ENCODE measurements at regions not wholly inside any gene's neighbourhood (a gene's known extent, or its start where the extent isn't known, plus 50 kb on each side); places are given as distances from the start of the nearest gene placed in this dataset.
A peak's percentile ranks its signal among the peaks of the same experiment; 100 is the strongest.

DNA sequence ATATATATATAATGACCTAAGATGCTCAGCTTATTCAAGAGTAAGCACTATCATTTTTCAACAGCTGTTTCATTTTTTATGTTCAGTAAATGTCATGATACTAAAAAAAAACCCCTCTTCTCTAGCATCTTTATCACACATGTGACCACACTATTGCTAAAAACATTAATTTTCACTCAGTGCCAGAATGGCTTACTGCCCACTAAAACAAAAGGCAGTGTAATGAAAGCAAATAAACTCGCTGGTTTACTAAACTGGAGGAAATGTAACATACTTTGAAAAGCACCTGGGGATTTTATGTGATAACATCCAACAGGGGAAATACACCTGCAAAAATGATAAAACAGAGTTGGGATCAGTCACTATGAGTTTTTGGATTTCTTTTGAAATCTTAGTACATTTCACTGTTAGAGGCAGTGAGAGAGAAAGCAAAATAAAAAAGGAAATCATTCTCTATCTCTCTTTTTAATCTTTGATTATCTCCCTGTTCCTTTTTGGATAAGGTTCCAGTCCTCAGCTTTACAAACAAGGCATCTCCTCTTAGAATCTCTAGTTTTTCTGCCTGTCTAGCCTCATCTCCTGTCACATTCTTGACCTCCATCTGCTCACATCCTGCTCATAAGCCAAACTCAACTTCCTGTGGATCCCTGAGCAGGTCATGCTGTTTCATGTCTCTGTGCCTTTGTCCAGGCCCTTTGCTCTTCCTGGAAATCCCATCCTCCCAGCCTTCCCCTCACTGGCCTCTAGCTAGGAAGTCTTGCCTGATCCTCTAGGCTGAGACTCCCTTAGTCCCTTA, 338.0 kb downstream of the MAN2A1 start:
- no peak for DNase-seq (ENCODE audit: low read depth in 1 of 2, low spot score in 1 of 2)

DNA sequence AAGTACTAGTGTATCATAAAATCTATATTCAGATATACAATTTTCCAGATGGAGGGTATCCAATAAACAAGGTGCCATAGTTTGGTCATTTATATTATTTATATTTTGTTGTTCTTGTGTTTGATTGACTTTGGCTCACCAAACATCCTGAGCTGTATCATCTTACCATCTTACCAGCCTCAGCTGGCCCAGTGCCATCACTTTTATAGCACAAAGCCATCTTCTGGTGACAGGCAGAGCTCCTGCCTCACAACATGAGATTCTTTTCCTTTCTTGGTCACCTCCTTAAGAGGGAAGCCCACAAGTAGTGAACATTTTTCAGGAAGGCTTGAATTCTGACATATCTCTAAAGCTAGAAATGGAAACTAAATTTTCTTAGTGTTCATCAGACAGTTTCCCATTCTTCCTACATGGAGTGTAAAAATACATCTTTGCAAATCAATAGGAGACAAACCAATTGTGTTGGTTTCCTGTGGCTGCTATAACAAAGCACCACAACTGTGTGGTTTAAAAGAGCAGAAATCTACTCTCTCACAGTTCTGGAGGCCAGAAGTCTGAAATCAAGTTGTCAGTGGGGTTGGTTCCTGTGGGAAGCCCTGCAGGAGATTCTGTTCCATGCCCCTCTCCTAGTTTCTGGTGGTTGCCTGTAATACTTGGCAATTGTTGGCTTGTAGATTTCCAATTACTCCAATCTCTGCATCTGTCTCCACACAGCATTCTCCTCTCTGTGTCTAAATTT, 341.8 kb downstream of the MAN2A1 start:
- no peak for DNase-seq (ENCODE audit: low read depth in 1 of 2, low spot score in 1 of 2)

DNA sequence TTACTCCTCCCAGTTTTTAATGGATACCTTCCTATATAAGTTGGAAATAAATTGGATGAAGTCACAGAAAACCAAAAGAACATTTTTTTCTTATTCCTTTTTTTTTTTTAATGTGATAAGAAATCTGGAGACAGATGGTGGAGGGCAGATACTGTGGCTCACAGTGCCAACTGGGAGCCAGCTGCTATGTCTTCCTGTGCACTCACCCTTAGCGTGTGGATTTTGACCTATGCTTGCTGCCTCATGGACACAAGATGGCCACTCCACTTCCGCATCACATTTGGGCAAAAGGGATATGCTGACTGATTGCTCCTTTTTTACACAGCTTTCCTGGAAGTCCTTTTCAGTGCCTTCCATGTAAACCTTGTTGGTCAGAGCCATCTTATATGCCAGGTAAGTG, 342.6 kb downstream of the MAN2A1 start:
- no peak for DNase-seq (ENCODE audit: low read depth in 1 of 2, low spot score in 1 of 2)

DNA sequence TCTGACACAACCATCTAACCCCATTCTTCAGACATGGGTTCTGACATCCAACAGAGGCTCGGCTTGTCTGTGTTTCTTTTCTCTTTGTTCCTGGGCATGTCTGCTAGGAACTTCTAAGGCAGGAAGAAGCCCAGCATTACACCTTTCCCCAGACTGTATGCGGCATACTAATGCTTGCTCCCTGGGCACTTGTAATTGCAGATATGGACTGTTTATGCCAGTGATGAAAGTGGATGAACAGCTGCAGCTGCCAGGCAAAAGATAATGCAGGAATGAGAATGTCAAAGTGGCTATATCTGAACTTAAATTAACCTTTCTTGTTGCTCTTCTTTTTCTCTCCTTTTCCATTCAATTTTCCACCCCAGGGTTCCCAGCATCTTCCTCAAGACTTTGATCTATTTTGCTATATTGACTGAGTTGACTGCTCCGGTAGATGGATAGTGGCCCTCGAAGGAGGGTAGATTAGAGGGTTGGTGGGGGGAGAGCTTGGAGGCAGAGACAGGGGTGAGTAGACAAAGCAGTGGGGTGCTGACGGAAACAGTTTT, 344.4 kb downstream of the MAN2A1 start:
- no peak for DNase-seq (ENCODE audit: low read depth in 1 of 2, low spot score in 1 of 2)

DNA sequence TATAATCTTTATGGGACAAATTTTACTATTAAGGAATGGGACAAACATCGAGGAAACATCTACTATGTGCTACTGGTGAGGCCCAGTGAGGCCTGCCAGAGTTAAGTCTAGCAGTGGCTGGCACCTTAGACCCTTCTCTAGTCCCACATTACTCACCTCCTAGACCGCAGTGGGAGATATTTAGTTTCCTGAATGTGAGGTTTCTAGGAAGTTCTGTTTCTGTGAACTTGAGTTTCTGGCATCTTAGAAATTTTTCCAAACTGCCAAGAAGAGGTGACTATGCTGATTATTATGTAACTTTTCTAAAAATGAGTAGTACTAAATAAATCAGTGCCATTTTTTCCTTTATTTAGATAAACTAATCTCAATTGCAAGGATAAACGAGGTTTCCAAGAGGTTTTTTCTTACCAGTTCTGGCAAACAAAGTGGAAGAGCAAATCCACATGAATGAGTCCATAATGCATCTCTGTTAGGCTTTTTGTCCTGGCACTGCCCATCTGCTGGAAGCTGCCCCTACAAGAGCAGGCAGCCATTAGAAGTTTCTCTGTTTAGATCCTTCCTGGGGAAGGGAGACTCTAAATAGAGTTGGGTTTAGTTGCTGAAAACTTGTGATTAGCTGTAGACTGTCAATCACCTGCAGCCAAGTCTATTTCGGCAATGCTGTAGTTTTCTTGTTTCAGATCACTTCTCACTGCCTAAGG, 348.7 kb downstream of the MAN2A1 start:
- DNase-seq (ENCODE audit: low read depth in 1 of 2, low spot score in 1 of 2) = no peak

DNA sequence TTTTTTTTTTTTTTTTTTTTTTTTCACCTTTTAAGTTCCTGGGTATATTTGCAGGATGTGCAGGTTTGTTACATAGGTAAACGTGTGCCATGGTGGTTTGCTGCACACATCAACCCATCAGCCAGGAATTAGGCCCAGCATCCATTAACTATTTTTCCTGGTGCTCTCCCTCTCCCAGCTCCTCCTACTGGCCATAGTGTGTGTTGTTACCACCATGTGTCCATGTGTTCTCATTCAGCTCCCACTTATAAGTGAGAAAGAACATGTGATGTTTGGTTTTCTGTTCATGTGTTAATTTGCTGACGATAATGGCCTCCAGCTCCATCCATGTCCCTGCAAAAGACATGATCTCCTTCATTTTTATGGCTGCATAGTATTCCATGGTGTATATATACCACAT, 350.5 kb downstream of the MAN2A1 start:
- no peak for DNase-seq (ENCODE audit: low read depth in 1 of 2, low spot score in 1 of 2)

DNA sequence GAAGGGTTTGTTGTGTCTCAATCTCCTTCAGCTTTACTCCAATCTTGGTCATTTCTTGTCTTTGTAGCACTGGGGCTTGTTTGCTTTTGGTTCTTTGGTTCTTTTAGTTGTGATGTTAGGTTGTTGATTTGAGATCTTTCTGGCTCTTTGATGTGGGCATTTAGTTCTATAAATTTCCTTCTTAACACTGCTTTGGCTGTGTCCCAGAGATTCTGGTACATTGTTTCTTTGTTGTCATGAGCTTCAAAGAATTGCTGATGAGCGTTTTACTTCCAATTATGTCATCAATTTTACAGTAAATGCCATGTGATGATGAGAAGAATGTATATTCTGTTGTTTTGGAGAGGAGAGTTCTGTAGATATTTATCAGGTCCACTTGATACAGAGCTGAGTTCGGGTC, 353.3 kb downstream of the MAN2A1 start:
- no peak for DNase-seq (ENCODE audit: low read depth in 1 of 2, low spot score in 1 of 2)

DNA sequence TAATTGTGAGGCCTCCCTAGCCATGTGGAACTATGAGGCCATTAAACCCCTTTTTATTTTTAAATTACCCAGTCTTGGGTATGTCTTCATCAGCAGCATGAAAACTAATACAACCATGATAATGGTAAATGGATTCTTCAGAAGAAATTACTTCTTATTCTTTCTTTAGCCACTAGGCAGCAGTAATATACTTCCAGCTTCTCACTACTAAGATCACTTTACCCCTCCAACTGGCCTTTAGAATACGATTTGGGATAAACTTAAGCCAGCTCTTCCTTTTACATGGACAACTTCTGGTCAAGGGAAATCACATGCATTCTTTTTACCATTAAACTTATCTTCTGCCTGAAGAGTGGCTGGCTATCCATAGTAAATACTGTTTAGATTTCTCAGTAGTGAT, 355.4 kb downstream of the MAN2A1 start:
- no peak for DNase-seq (ENCODE audit: low read depth in 1 of 2, low spot score in 1 of 2)

DNA sequence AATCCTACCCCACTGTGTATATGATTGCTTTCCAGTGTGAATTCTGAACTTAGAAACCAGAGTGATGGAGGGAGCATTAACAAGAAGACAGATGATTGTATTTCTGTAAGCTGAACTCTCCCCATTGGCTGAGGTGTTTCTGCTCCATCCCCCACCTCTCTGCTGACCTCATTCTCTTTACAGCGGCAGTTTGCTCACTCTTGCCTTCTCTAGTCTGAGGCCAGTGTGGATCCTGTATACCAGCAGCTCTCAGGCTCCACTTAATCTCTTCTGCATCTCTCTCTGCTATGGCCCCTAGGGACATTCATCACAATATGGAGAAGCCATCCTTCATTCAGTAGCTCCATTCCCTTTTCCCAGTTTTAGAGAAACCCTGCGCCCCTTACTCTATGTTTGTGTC, 358.8 kb downstream of the MAN2A1 start:
- no peak for DNase-seq (ENCODE audit: low read depth in 1 of 2, low spot score in 1 of 2)

DNA sequence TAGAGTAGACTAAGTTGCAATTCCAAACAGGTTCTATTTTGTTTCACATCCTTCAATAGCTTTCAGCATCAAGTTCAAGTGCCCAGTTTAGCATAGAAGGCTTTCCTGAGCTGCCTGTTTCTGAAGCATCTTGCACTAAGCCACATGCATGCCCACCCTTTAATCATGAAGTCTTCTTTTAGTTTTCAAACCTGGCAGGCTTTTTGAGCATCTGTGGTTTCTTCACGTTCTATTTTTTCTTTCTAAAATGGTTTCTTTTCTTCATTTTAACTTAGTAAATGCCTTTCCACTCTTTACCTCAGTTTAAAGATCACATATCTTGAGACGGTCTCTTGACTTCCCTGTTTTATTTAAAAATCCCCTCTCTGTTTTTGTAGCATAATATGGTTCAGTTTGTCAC, 360.1 kb downstream of the MAN2A1 start:
- no peak for DNase-seq (ENCODE audit: low read depth in 1 of 2, low spot score in 1 of 2)

DNA sequence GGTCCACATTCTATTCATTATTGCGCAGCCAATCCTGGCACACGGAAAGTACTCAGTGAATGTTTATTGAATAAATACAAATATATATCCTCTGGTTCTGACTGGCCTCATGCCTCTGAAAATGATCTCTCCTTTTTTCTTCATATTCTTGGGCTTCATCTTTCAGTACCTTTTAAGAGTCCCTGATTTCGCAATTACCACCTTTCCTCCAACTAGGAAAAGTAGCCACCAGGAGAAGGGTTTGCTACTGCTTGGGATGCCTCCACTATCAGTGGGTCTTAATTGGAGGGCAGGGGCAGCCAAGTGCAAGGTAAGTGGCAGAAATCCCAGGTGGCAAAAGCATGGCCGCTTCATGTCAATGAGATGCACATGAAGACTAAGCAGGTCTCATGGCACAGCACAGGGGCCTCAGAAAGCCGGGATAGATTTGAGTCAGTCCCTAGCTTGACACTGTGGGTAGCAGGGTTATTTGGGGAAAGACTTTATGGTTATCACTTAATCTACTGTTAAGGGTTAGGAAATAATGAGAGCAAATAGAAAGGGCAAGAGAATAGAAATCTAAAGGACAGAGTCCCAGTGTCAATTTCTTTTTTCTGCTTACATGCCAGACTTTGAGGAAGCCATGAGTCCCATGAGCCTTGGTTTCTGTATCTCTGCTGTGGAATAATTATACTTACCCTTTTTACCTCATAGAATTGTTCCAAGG, 361.1 kb downstream of the MAN2A1 start:
- DNase-seq (ENCODE audit: low read depth in 1 of 2, low spot score in 1 of 2) = no peak

DNA sequence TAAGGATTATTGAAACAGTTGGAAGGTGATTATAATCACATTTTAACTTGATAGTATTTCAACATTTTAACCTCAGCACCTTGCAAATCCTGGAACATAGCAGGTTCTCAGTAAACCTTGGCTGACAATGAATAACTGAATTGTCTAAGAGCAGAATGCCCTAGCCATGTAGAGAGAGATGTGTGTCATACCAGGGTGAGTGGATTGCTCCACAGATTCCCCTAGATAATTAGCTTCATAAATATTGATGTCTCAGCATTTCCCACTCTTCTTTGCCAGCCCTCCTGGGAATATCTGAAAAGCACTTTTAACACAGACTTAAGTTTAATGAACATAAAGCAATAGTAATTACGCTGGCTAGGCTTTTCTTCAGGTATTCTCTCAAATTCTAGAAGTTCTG, 363.5 kb downstream of the MAN2A1 start:
- no peak for DNase-seq (ENCODE audit: low read depth in 1 of 2, low spot score in 1 of 2)

DNA sequence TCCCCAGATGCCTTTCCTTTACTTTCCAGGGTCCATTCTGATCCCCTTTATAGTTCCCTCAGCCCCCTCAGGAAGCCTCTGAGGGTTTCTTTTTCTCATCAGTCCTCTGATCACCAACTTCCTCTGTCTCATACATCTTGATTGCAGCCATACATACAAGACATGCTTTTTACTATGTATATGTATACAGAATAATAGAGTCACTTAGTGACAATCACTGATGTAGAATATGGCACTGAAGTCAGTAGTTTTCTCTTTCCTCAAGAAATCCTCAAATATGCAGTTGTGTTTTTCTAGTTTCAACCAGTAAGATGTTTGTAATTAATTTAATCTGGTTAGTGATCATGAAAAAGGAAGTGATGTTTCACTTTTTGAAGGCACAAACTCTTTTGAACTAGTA, 364.1 kb downstream of the MAN2A1 start:
- DNase-seq (ENCODE audit: low read depth in 1 of 2, low spot score in 1 of 2) = no peak

DNA sequence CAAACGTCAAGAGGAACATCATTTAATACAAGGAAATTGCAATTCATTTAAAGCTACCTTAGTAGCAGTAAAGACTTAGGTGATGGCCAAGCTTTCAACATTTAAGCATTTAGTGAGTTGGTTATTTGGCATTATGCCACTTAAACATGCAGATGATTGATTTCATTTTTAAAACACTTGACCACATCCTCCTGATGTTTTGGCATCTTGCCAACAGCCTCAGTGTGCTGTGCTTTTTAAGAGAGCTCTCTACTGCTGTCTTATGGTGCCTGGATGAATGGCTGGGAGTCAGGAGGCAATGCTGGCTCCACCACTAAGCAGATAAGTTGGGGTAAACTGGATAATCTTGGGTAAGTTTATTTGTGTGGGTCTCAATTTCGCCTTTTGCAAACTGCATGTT, 364.5 kb downstream of the MAN2A1 start:
- peak; percentile 4 to 31 for DNase-seq (ENCODE audit: low read depth in 1 of 2, low spot score in 1 of 2)

DNA sequence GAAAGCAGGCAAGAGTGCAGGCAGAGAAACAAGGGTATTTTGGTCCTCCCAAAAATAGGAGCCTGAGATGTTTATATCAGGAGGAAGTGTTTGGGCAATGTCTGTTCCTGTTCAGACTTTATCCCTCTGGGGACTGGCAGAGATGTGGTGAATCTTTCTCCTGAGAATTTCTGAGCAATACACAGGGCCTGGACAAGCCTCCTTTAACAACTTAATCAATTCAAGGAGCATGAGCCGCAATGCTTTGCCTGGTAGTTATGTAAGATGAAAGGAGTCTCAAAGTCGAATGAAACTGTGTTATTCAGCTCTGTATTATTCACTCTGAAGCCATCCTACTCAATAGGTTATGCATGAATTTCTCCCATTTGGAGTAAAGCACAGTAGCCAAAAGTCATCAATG, 365.6 kb downstream of the MAN2A1 start:
- DNase-seq (ENCODE audit: low read depth in 1 of 2, low spot score in 1 of 2) = no peak

DNA sequence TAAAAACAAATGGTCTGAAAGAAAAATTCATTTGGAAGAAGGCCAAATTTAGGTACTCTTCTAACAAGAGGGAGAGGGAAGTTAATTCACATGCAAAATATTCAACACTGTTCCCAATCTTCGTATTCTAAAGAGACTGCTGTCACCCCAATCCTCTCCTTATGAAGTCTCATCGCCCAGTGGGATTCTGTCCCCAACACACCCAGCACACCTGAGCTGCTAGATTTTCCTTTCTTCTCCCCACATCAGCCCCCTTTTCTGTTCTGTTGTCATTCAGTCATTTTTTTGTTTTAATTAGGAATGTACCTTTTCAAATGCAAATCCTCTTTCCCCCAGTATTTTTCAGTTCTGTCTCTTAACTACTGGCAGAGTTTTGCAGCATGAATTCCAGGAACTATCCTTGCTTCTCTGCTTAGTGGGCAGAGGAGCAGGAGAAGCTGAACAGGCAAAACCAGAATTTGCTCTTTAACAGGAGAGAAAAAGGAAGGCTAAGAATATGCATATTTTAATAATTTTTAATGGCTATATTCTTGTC, 366.9 kb downstream of the MAN2A1 start:
- no peak for DNase-seq (ENCODE audit: low read depth in 1 of 2, low spot score in 1 of 2)

DNA sequence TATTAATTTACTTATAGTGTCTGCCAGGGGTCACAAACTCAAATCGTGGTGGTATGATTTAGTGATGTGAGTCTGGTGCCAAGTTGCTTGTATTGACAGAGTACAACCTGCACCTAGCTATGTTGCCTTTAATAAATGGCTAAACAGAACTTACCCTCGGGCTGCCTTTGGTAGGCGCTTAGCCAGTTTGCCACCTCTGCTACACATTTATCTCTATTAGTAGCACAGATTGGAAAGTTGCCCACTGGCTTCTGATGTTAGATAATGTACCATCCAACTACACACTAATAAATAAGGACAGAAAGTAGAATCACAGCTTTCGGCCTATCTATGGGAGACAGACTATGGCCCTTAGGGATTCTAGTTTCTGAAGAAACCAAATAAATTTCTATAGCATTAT, 368.4 kb downstream of the MAN2A1 start:
- no peak for DNase-seq (ENCODE audit: low read depth in 1 of 2, low spot score in 1 of 2)

DNA sequence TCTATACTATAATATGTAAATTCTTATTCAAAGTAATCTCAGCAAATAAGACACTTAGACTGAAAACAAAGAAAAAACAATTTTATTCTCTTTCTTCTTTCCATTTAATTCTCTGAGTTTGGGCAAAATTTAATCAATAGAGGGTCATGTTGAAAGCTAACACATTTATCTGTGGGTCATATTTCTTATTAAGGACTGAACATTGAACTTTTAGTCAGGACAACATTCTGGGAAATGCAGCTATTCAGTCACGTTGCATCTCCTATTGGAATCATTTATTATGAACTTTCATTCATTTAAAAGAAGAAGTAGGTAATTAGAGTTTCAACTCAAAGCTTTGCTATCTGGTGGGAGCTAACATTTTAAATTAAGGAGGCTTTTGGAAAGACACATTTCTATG, 372.5 kb downstream of the MAN2A1 start:
- DNase-seq (ENCODE audit: low read depth in 1 of 2, low spot score in 1 of 2) = no peak

DNA sequence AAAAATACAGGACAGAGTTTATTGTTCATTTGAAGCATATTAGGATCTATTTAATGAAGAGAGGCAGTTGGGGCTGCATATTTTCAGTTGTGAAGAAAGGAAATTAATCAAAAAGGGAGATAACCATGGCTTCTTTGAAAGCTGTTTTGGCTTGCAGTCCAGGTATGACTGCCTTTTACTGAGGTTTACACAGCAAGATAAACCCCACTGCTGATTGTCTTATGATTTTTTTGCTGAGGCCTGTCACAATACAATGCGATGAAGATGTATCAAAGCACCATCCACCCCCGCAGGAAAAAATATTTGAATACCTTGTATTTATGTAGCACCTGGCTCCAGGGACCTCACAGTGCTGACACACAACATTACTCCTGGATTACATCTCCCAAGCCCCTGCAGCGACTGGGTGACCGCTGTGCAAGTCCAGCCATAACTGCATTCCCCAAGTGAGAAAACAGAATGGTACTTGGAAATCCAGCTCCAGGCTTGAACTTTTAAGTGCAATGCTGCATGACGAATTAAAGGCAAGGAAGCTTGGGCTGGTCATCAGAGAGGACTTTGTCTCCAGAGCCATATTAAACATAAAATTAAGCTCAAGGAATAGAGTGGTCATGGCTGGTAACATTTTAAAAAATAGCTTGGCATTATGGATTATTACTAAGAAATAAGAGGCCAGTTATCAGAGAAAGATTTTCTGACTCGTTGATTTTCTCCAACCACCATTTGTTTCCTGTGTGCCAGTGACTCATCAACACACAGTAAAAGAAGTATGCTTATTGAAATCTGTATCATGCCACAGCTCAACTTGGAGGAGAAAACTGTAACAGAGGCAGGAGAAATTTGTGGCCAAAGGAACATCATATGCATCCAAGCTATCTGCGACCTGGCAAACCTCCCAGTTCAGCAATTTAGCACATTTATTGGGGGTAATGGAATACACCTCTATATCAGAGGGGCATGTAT, 374.2 kb downstream of the MAN2A1 start:
- DNase-seq (ENCODE audit: low read depth in 1 of 2, low spot score in 1 of 2) = no peak
